B cell (primary cell): ENCODE measurements at regions not wholly inside any gene's neighbourhood (a gene's known extent, or its start where the extent isn't known, plus 50 kb on each side); places are given as distances from the start of the nearest gene placed in this dataset.

Experiments
- CTCF ChIP-seq: fragments of 200-600 bp; IDR thresholded peaks from one replicate; pipeline ENCODE4 v1.8.0; 2022; ENCODE audit warnings: antibody characterized with exemption, mild to moderate bottlenecking
- EZH2 ChIP-seq: IDR thresholded peaks from 2 replicates; pipeline ENCODE4 v1.6.1; 2012; ENCODE audit warnings: borderline replicate concordance, low read depth, mild to moderate bottlenecking, moderate library complexity, low read length; ENCODE audit not compliant: insufficient read depth, poor library complexity, severe bottlenecking

DNA sequence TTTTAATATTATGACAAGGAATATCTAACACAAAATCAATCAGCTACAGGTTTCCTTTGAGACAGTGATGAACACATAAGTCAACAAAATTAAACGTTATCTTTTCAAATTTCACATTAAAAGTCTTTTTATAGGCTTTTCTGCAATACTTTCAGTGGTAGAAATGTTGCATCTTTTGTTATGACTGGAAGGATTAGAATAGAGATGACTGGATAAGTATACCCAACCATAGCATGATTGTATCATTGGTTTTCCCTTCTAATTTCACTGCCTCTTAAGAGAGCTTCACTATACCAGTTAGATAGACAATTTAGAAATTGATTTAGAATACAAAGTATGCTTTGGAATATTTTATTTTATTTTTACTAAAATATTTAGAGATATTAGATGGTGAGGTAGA, 273.9 kb downstream of the PHF14 start:
- TF ChIP-seq CTCF (no peak), EZH2 (no peak)
